HEK293T (cell line): ENCODE measurements at regions not wholly inside any gene's neighbourhood (a gene's known extent, or its start where the extent isn't known, plus 50 kb on each side); places are given as distances from the start of the nearest gene placed in this dataset.

Experiments used
- CTCF ChIA-PET: fragments of 350-600 bp; formaldehyde crosslinking; extraction: SDS; loops from one replicate; lab custom pipeline; 2021; ENCODE audit warnings: antibody characterized with exemption, inconsistent platforms; lab: Yijun Ruan, JAX
- POLR2A ChIA-PET: fragments of 350-600 bp; formaldehyde crosslinking; extraction: SDS; loops from one replicate; lab custom pipeline; 2020; ENCODE audit warnings: antibody characterized with exemption, inconsistent platforms; lab: Yijun Ruan, JAX
- DNase-seq: peaks from one replicate; pipeline ENCODE4 v3.0.0; 2012; ENCODE audit warnings: mixed read lengths; ENCODE audit errors: extremely low spot score
- ARNT ChIP-seq: fragments of 450-650 bp; IDR thresholded peaks from 2 replicates; pipeline ENCODE4 v1.6.1; 2017; ENCODE audit warnings: mild to moderate bottlenecking
- BHLHE40 ChIP-seq: fragments of 450-650 bp; IDR thresholded peaks from 2 replicates; pipeline ENCODE4 v1.6.1; 2016; ENCODE audit warnings: mild to moderate bottlenecking, moderate library complexity, borderline replicate concordance
- CTBP1 ChIP-seq: fragments of 450-650 bp; IDR thresholded peaks from 2 replicates; pipeline ENCODE4 v1.6.1; 2016; ENCODE audit warnings: borderline replicate concordance
- ELF4 ChIP-seq: fragments of 450-650 bp; IDR thresholded peaks from 2 replicates; pipeline ENCODE4 v1.6.1; 2017; ENCODE audit warnings: antibody characterized with exemption
- FOXA1 ChIP-seq: fragments of 450-650 bp; IDR thresholded peaks from 2 replicates; pipeline ENCODE4 v1.6.1; 2016; ENCODE audit warnings: mild to moderate bottlenecking
- FOXK2 ChIP-seq: fragments of 450-650 bp; IDR thresholded peaks from 2 replicates; pipeline ENCODE4 v1.6.1; 2016; ENCODE audit warnings: mild to moderate bottlenecking
- FOXM1 ChIP-seq: fragments of 450-650 bp; IDR thresholded peaks from 2 replicates; pipeline ENCODE4 v1.6.1; 2017; ENCODE audit warnings: mild to moderate bottlenecking, borderline replicate concordance
- HDGF ChIP-seq: fragments of 450-650 bp; IDR thresholded peaks from 2 replicates; pipeline ENCODE4 v1.6.1; 2017; ENCODE audit warnings: antibody characterized with exemption, borderline replicate concordance
- L3MBTL2 ChIP-seq: fragments of 450-650 bp; conservative IDR thresholded peaks from 2 replicates; pipeline ENCODE4 v1.6.1; 2016; ENCODE audit warnings: mild to moderate bottlenecking
- LEF1 ChIP-seq: fragments of 450-650 bp; IDR thresholded peaks from 2 replicates; pipeline ENCODE4 v1.6.1; 2017; ENCODE audit warnings: mild to moderate bottlenecking, borderline replicate concordance
- NFRKB ChIP-seq: fragments of 450-650 bp; IDR thresholded peaks from 2 replicates; pipeline ENCODE4 v1.6.1; 2016; ENCODE audit warnings: mild to moderate bottlenecking, moderate library complexity
- SP1 ChIP-seq: fragments of 450-650 bp; IDR thresholded peaks from 2 replicates; pipeline ENCODE4 v1.6.1; 2017
- SUZ12 ChIP-seq: fragments of 450-650 bp; IDR thresholded peaks from 2 replicates; pipeline ENCODE4 v1.6.1; 2016; ENCODE audit warnings: mild to moderate bottlenecking
- TARDBP ChIP-seq: fragments of 450-650 bp; IDR thresholded peaks from 2 replicates; pipeline ENCODE4 v1.6.1; 2016
- ZNF384 ChIP-seq: fragments of 450-650 bp; IDR thresholded peaks from 2 replicates; pipeline ENCODE4 v1.6.1; 2016
- TF ChIP-seq, protein P1 (sequence below): fragments of 450-650 bp; IDR thresholded peaks from 2 replicates; pipeline ENCODE4 v1.6.1; 2016

DNA sequence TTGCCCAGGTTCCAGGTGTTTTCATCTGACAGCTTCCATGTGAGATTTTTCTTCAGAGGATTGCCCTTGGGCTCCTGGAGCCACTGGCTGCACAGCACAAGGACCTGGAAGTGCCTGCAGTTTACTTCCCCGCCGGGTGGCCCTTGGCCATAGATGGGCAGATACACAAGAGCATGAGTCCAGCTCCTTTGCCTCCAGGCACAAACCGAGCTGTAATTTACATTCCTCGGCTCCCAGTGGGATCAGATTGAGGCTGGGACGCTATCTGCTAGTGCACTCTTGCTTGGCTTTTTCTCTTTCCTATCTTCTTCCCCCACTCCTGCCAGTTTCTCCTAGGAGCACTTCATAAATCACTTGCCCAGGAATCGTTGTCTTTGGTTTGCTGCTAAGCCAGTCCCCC is 85.4 kb upstream of the RALY start:
- TF ChIP-seq L3MBTL2 = no peak
- TF ChIP-seq NFRKB = no peak
- TF ChIP-seq FOXA1 = no peak
- TF ChIP-seq TARDBP = no peak
- CTCF ChIA-PET = interaction anchor here (0.5 to 0.9 kb wide), 2 partner anchors 20 to 36 kb away, joined by 3 to 10 read pairs; no protein-coding TSS in a partner anchor
- POLR2A ChIA-PET = no interaction called here
- DNase-seq = no peak

DNA sequence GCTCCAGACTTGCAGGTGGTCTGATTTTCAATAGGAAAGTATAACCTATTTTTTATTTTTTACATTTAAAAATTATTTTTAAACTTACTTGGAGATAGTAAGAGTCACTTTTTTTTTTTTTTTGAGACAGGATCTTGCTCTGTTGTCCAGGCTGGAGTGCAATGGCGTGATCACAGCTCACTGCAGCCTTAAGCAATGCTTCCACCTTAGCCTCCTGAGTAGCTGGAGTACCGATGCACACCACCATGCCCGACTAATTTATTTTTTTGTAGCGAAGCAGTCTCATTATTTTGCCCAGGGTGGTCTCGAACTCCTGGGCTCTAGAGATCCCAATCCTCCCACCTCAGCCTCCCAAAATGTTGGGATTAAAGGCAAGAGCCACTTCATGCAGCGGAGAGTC is 84.8 kb upstream of the RALY start:
- no peak for TF ChIP-seq ARNT
- TF ChIP-seq SP1 = no peak
- no peak for TF ChIP-seq BHLHE40
- TF ChIP-seq FOXA1 = no peak
- no peak for TF ChIP-seq HDGF
- no peak for TF ChIP-seq SUZ12
- no peak for TF ChIP-seq TARDBP
- no peak for TF ChIP-seq ZNF384
- no peak for TF ChIP-seq CTBP1
- no peak for TF ChIP-seq NFRKB
- TF ChIP-seq, protein P1, sequence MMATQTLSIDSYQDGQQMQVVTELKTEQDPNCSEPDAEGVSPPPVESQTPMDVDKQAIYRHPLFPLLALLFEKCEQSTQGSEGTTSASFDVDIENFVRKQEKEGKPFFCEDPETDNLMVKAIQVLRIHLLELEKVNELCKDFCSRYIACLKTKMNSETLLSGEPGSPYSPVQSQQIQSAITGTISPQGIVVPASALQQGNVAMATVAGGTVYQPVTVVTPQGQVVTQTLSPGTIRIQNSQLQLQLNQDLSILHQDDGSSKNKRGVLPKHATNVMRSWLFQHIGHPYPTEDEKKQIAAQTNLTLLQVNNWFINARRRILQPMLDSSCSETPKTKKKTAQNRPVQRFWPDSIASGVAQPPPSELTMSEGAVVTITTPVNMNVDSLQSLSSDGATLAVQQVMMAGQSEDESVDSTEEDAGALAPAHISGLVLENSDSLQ = no peak
- no peak for TF ChIP-seq FOXK2
- TF ChIP-seq LEF1 = no peak
- TF ChIP-seq L3MBTL2 = no peak
- TF ChIP-seq FOXM1 = no peak
- TF ChIP-seq ELF4 = no peak
- ChIA-PET POLR2A (no interaction called here), CTCF (interaction anchor here (0.9 kb wide), 1 partner anchor 19 kb away, joined by 10 read pairs; no protein-coding TSS in a partner anchor)
- no peak for DNase-seq

DNA sequence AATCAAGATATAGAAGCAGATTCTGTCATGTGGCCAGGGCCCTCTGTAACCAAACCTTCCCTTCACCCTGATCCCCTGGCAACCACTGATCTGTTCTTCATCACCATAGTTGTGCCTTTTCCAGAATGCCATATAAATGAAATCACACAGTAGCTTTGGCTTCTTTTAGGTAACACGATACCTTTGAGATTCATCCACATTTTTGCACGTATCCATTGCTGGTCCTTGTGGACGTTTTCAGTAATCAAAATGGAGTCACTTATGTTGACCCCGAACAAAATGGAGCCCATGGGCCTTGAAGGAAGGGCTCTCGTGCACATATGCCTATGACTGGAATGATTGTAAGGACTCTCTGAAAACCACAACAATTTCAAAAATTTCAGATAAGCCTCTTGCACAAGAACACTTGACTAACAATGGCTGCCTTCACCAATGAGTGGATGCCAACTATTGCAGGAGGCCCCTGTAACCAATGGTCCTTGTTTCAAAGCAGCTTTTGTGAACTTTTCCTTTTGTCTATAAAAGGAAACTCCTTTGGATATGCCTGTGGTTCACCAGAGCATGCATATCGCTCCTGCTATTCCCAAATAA is 84.3 kb upstream of the RALY start:
- TF ChIP-seq SP1 = no peak
- no peak for TF ChIP-seq FOXK2
- TF ChIP-seq CTBP1 = no peak
- no peak for TF ChIP-seq HDGF
- no peak for TF ChIP-seq LEF1
- POLR2A ChIA-PET = no interaction called here
- no peak for DNase-seq
- CTCF ChIA-PET = no interaction called here

DNA sequence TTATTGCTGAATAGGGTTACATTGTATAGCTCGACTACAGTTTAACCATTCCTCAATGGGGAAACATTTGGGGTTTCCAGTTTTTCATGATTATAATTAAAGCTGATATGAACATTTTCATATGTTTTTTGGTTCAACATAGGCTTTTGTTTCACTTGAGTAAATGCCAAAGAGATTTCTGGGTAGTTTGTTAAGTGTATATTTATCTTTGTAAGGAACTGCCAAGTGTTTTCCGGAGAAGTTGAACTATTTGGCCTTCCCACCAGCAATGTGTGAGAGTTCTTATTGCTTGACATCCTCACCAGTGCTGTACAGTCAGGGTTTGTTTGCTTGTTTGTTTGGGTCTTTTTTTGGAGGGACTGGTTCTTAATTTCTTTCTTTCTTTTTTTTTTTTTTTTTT is 83.7 kb upstream of the RALY start:
- DNase-seq = no peak
- ChIA-PET POLR2A (no interaction called here), CTCF (no interaction called here)
- no peak for TF ChIP-seq BHLHE40

DNA sequence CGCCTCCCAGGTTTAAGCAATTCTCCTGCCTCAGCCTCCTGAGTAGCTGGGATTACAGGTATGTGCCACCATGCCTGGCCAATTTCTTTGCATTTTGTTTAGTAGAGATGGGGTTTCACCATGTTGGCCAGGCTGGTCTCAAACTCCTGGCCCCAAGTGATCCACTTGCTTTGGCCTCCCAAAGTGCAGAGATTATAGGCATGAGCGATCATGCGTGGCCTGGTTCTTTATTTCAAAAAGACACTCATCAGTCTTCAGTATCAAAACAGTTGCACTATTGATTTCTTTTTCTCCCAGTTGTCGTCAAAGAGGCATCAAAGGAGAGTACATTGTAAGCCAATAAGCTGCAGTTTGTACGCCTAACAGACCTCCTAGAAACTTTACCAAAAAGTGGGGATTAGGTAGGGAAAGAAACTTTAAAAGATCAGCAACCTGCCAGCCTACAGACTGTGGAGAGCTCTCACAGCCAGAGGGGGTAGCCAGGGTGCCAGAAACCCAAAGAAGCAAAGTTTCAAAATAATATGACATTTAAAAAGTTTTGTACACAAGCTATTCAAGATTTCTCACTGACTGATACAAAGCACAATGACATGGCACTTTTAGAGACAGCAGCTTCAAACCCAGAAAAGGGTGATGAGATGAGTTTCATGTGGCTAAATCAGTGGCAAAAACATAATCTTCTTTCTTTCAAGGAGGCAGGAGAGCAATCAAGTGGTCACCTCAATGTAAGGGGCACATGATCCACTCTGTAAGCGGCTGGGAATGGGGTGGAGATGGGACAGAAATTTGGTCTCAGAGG is 83.0 kb upstream of the RALY start:
- CTCF ChIA-PET = interaction anchor here (0.7 kb wide), 1 partner anchor 49 kb away, joined by 5 read pairs; no protein-coding TSS in a partner anchor
- POLR2A ChIA-PET = no interaction called here
- no peak for DNase-seq
- TF ChIP-seq FOXA1 (no peak), SUZ12 (no peak), TARDBP (no peak), NFRKB (no peak), ARNT (no peak), LEF1 (no peak)

DNA sequence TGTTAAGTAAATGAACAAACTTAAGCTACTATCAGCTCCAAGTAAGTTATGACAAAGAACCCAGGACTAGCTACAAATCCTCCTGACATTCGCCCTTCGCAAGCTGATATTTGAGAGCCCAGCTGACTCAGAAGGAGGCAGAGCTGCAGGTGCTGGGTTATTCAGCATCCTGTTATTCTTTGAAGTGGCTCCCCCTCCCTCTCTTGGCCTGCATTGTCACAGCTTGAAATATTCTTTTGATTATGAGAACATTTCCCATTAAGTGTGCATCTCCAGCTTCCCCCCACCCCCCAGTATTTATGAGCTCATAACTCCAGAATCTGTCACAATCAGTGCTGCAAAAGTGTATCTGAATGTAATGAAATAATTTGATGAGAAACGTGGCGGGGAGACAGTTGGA is 78.8 kb upstream of the RALY start:
- no peak for TF ChIP-seq LEF1
- TF ChIP-seq, protein P1 = no peak
- TF ChIP-seq FOXA1 = no peak
- DNase-seq = no peak
- ChIA-PET POLR2A (no interaction called here), CTCF (interaction anchor here (0.5 to 1.5 kb wide), 4 partner anchors 13 to 334 kb away, joined by 3 to 6 read pairs (median 4); no protein-coding TSS in a partner anchor)

DNA sequence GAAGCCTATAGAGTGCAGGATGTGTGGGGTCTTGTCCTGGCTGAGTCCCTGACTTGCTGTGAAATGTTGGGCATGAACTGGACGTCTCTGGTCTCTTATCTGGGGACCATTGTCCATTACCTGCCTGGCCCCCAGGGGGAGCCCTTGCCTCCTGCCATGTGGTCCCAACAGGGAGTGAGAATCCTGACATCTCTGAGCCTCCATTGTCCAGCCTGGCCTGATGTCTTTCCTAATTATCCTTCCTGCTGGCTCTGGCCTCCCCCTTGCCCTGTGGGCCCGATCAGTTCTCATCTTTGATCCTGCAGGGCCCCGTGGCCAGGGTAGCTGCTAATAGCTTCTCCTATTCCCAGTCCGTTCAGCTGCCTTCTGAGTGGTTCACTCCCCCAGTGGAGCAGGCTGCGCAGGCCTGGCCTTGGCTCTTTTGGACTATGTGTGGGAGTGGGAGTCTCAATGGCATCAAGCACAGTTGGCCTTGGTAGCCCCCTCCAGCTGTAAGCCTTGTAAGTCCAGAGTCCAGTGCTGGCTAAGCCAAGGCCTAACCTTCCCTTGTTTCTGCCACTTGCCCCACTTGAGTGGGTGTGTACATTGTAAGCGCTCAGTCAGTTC is 77.9 kb upstream of the RALY start:
- CTCF ChIA-PET = interaction anchor here (0.6 to 1.5 kb wide), 2 partner anchors 30 to 152 kb away, joined by 3 to 4 read pairs; no protein-coding TSS in a partner anchor
- peak; percentile 76 for DNase-seq
- POLR2A ChIA-PET = no interaction called here
- TF ChIP-seq ARNT = no peak
- TF ChIP-seq BHLHE40 = no peak

DNA sequence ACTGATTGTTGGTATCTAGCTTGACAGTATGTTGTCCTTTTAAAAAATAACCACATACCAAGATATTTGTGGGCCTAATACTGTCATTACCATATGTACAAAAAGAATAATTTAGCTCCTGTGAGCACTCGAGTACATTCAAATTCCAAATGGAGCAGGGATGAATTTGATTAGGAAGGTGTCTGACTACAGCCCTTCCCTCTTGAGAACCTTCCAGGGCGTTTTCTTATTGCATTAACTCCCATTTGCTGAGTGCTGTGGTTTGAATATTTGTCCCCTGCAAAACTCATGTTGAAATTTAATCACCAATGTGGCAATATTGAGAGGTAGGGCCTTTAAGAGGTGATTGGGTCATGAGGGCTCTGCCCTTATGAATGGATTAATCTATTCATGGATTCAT is 76.9 kb upstream of the RALY start:
- TF ChIP-seq L3MBTL2 (no peak), ZNF384 (no peak), HDGF (no peak), ARNT (no peak), LEF1 (no peak), SP1 (no peak), NFRKB (no peak), FOXM1 (no peak), ELF4 (no peak), CTBP1 (no peak), FOXK2 (no peak), FOXA1 (no peak)
- TF ChIP-seq, protein P1 = no peak
- ChIA-PET POLR2A (no interaction called here), CTCF (no interaction called here)
- no peak for DNase-seq
